GM21737 (cell line): ENCODE measurements at regions not wholly inside any gene's neighbourhood (a gene's known extent, or its start where the extent isn't known, plus 50 kb on each side); places are given as distances from the start of the nearest gene placed in this dataset.
"Not testable (repeated sequence)": the region's sequence is repeated elsewhere in the genome, so short reads cannot be mapped to it uniquely, and the experiment has no call there.

ENCODE experiments used
- ATAC-seq: cut with Tn5 transposase; IDR thresholded peaks from one replicate; pipeline ENCODE4 v1.9.1; 2021; ENCODE audit warnings: mild to moderate bottlenecking, moderate library complexity; ENCODE audit not compliant: unreplicated experiment

DNA sequence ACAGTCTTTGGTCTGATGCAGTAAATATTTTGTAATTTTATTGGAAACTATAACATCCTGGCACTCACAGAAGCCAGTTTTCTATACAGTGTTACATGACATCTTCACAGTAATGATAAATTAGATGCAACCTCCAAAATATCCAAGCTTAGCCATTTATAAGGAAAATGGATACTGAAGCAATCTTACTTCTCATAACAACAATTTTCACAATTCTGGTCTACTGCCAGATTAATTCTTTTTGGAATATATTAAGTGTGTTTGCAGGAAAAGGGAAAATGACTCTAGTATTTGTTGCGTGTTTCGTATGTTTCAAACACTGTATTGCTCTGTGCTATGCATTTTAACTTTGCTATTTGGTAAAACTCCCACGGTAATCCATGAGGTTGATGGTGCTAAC is 1870.9 kb downstream of the ARAP2 start:
- ATAC-seq: no peak

DNA sequence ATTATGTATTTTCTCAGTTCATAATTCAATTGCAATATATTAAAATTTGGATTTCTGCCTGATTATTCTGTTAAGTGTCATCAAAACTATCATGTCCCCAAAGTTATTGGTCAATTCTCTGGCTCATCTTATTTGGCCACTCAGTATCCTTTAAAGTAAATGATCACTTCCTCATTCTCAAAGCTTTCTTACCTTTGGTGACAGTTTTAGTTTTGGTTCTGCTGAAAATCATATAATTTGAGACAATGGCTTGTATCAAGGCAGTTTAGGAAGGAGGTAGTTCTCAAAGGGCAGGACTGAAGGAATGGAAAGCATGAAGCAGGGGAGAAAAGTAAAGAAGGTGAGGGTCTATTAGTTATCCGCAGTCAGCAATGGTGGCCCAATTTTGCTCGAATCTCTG is 1832.1 kb downstream of the ARAP2 start:
- ATAC-seq: no peak

DNA sequence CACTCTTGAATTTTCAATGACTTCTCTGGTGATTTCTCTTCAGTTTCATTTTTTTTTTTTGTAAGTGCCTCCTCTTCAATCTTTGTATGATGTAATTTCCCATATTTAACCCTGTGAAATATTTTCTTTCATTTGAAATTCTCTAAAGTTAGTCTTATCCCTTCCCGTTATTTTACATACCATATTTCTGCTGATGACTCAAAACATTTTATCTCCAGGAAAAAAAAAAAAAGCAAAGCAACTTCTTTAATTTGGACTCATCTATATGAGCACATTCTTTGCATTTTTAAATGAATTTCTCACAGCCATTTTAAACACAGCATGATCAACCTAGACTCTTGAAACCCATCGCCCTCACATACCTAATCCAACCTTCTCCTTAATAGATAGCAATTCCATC is 1831.4 kb downstream of the ARAP2 start:
- no peak for ATAC-seq

DNA sequence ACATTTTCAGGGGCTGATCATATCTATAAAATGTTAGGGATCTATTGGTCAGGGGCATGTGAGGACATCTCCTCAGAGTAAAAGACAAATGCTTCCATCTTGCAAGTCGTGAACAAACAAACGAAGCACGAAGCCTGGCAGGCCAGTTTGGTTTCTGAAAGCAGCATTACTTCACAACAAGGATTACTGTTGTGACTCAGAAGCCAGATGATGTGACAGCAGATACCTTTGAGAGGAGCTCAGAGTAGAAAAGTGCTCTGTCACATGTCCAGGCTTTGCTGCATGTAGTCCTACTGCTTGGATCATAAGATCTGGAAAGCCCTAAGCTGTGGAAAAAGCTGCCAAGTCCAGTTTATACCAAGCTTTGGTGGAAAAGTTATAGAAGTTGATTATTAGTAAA is 1827.2 kb downstream of the ARAP2 start:
- ATAC-seq: no peak

GRCh38 chr4:34419871-34420270 is 1824.4 kb downstream of the ARAP2 start:
- no peak for ATAC-seq

- ATAC-seq: no peak
These were observed 1821.7 kb downstream of the ARAP2 start for GRCh38 chr4:34422472-34423175.

GRCh38 chr4:34432706-34433105 is 1811.6 kb downstream of the ARAP2 start:
- no peak for ATAC-seq

- ATAC-seq: not testable (repeated sequence)
These were observed 1809.9 kb downstream of the ARAP2 start for GRCh38 chr4:34434377-34434776.

DNA sequence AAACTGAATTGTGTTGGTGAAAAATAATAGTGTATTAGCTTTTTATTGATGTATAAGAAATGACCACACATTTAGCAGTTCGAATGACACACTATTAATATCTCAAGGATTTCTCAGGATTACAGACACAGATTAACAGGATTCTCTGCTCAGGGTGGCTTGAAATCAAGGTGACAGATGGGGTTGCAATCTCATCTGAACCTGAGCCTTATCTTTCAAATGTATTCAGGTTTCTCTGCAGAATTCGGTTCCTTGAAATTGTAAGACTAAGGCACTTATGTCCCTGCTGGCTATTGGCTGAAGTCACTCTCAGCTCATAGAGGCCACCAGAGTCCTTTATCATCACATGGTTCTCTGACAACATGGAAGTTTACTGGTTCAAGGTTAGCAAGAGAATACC is 1780.1 kb downstream of the ARAP2 start:
- no peak for ATAC-seq

GRCh38 chr4:34466411-34466810 is 1777.9 kb downstream of the ARAP2 start:
- ATAC-seq: no peak

DNA sequence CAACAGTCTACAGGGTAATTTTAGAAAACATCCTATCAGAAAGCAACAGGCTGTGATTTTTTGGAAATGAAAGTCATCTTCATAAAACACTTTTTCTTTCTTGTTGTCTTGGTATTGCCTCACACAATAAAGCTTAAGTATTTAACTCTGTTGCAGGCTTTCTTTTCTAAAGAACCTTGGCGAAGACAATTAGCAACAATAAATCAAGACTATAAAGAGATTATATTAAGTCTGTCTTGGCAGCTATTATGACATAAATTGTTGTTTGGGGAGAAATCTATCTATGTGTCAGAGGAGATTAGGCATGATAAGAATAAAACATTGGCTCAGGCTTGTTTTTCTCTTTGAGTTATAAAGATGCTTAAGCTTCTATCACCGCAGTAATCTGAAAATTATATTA is 1774.8 kb downstream of the ARAP2 start:
- no peak for ATAC-seq

DNA sequence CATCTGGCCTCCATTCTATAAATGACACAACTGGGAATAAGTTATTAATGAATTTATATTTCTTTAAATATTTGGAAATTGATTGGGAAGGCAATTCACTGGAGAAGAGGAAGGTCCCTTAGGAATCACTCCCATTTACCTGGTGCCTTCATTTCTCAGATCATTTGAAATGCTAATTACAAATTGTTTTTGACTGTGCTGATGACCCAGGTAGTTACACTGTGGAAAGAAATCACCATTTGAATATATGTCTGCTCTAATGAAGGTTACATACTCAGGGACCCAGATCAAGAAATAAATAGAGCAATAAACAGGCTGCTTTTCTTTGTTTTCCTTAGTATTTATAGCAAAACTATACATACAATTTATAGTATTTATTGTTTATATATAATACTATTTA is 1759.1 kb downstream of the ARAP2 start:
- no peak for ATAC-seq

GRCh38 chr4:34486461-34487363 is 1757.6 kb downstream of the ARAP2 start:
- ATAC-seq: no peak

DNA sequence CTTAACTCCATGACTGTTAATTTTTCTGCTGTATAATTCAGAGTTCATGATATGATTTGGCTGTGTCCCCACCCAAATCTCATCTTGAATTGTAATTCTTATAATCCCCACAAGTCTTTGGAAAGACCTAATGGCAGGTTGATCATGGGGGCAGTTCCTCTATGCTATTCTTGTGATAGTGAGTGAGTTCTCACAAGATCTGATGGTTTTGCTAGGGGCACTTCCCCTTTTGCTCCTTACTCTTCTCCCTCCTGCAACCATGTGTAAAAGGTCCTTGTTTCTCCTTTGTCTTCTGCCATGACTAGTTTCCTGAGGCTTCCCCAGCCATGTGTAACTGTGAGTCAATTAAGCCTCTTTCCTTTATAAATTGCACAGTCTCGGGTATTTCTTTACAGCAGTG is 1751.9 kb downstream of the ARAP2 start:
- no peak for ATAC-seq

DNA sequence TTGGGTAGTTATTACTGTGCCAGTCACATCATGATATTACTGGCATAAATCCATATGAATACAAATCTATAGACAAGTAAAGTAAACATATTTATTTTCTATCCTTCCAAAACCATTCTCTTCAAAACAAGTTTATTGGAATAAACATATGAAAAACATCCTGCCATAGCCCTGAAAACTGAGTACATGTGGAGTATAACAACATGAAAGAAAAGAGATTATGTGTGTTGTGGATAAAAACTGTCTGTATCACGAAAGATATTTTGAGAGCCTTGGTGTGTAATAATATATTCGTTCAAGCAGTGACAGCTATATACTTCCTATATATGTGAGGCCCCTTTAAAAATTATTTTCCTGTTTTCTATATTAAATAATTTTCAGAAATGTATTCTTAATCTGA is 1742.2 kb downstream of the ARAP2 start:
- ATAC-seq: no peak

DNA sequence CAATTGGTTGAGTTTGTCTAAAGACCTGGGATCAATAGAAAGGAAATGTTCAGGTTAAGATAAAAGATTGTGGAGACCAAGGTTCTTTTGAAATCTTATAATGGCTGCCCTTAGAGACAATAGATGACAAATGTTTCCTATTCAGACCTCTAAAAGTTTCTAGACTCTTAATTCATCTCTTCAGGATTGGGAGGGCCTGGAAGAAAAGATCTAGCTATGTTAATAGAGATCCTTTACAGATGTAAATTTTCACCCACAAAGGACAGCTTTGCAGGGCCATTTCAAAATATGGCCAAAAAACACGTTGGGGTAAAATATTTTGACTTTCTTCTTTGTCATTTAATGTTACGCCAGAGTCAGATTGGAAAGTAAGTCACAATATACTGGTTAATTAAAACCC is 1739.6 kb downstream of the ARAP2 start:
- not testable (repeated sequence) for ATAC-seq

DNA sequence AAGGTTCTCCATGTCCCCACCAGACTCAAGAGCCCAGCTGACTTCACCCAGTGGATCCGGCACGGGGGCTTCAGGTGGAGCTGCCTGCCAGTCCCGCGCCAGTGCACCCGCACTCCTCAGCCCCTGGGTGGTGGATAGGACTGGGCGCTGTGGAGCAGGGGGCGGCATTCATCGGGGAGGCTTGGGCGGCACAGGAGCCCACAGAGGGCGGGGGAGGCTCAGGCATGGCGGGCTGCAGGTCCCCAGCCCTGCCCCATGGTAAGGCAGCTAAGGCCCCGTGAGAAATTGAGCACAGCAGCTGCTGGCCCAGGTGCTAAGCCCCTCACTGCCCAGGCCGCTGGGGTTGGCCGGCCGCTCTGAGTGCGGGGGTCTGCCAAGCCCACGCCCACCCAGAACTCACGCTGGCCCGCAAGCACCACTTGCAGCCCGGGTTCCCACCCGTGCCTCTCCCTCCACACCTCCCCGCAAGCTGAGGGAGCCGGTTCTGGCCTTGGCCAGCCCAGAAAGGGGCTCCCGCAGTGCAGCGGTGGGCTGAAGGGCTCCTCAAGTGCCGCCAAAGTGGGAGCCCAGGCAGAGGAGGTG is 1737.7 kb downstream of the ARAP2 start:
- not testable (repeated sequence) for ATAC-seq

DNA sequence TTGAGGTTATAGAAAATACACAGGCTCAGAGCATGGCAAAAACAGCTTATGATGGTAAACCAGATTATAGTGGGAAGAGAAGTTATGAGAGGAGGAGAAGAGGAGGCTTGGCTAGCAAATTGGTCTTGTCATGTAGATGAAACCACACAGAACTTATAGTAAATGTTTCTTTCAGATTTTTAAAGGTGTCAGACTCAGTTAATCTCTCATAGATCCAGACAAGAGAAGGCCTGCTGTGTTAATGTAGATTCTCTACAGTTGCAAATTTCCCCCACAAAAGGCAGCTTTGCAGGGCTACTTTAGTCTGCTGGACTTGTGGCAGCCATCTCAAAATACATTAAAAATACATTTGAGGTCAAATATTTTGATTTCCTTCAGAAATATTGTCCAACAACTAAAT is 1731.7 kb downstream of the ARAP2 start:
- ATAC-seq: no peak

GRCh38 chr4:34516524-34516923 is 1727.8 kb downstream of the ARAP2 start:
- ATAC-seq: no peak

DNA sequence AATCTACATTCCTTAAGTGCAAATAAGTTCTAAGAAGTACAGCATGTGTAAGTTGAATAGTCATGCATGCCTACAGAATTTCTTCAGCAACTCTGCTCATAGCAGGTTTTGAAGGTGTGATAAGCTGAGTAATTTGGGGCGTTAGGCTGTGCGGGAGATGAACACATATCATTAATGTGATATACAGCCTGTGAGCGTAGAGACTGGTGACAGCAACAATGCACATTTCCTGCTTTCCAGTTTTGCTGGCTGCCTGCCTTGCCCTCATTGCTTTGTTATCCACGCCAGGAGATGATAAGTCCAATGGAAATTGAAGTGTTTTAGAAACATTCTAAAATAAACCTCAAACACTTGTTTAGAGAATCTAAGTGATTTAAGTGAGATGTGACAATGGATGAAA is 1709.4 kb downstream of the ARAP2 start:
- ATAC-seq: no peak

DNA sequence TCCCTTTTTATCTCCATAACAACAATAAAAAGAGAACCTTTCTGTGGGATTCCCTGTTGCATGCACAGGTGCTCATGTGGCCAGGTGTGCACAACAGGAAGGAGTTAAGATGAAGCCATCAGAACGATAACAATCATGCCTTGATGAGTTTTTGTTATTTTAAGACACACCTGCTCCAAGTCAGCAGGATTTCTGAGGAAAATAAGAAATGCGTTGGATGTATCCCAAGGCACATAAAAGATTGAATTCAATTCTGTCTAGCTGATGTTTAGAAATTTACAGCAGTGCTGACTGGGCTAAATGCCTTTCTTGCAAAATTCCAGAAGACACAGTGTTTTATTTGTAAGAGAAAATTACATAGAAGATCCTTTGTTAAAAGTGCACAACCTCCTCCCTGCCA is 1678.2 kb downstream of the ARAP2 start:
- no peak for ATAC-seq

DNA sequence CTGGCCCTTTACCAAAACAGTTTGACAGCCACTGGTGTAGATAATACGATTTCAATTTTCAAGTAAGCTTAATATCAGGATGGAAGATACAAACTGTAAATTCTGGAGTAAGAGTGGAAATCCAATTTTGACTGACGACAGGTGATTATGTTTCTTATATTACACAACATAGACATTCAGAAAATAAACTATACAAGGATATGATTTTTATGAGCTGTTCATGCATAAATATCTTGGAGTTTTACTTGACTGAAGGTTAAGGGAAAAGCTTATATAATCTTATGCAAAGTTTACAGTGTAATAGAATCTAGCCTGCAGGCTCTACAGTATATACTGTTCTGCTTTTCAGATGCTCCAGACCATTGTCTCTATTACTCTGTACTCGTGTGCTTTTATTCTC is 1672.3 kb downstream of the ARAP2 start:
- no peak for ATAC-seq
